ENCODE measurements at regions not wholly inside any gene's neighbourhood (a gene's known extent, or its start where the extent isn't known, plus 50 kb on each side); places are given as distances from the start of the nearest gene placed in this dataset.

GRCh38 chr18:25825979-25826776 is 264.2 kb downstream of the SS18 start:
- Mint-ChIP-seq H3K27me3 (ENCODE audit: insufficient read depth) (peaks cover 3% of the 10 kb centered on the region), H3K27ac (no peak overlapping the region), H3K4me1 (ENCODE audit: low read depth) (peaks cover 25% of the 10 kb centered on the region), H3K36me3 (ENCODE audit: low read depth) (no peaks in the 10 kb centered on the region), H3K4me3 (no peak overlapping the region), H3K9me3 (no peaks in the 10 kb centered on the region)
- no peak for DNase-seq
- no peak for TF ChIP-seq CTCF (IDR thresholded peaks at IDR 0.05)

GRCh38 chr18:25825056-25825455 is 265.4 kb downstream of the SS18 start:
- H3K27ac Mint-ChIP-seq: no peak overlapping the region

DNA sequence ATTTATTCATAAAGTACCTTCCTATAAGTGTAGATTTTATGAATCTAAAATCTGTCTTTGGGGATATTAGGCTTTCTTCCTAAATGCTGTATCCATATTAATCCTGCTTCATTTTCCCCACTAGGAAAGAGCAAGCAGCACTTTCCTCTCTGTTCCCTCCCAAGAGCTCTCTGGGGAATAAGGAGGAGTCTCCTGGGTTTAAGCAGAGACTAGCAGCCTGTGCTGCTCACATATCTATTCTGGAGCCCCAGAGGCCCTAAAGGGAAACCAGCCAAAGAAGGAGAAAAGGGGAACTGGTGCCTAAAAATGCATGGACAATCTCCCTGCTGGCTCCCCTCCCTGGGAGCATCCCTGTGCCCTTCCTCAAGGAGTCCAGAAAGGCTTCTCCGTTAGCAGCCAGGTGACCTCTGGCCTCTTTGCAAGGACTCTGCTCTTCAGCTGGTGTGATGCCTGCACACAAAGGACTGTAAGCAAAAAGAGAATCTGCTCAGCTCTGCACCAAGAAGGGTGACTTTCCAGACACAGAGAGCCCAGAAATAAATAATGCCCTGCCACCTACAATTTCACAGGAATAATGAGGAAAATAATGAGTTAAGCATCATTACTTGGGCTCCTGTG is 270.6 kb downstream of the SS18 start:
- no peak for DNase-seq
- Mint-ChIP-seq H3K36me3 (ENCODE audit: low read depth) (no peaks in the 10 kb centered on the region), H3K27me3 (ENCODE audit: insufficient read depth) (peaks cover 14% of the 10 kb centered on the region), H3K9me3 (no peaks in the 10 kb centered on the region), H3K4me3 (no peak overlapping the region), H3K27ac (no peak overlapping the region), H3K4me1 (ENCODE audit: low read depth) (0 out of 2 replicates have a peak, but pooled peaks cover 7% of the 10 kb centered on the region)
- TF ChIP-seq CTCF (IDR thresholded peaks at IDR 0.05): no peak

More at GRCh38 chr18:25825056-25825455, 265.4 kb downstream of the SS18 start:
- Mint-ChIP-seq H3K27me3 (ENCODE audit: insufficient read depth) (peaks cover 6% of the 10 kb centered on the region), H3K4me1 (ENCODE audit: low read depth) (peaks cover 19% of the 10 kb centered on the region), H3K9me3 (no peaks in the 10 kb centered on the region), H3K4me3 (no peak overlapping the region), H3K36me3 (ENCODE audit: low read depth) (no peaks in the 10 kb centered on the region)
- DNase-seq: no peak
- no peak for TF ChIP-seq CTCF (IDR thresholded peaks at IDR 0.05)

DNA sequence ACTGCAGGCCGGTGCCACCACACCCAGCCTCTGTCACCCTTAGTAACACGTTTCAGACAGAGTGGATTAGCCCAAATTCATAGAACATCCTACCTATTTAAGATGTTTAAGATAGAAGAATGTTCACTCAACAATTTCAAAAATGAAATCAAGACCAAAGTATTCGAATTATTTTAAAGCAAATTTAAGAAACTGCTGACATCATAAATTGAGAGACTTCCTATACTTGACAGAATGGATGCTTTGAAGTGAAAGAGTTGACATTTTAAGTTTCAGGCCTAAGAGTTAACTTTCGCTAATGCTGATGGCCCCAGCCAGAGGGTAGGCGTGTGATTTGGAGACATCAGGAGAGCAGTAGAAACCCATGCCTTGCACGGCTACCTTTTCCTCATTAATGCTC is 271.9 kb downstream of the SS18 start:
- peaks cover 14% of the 10 kb centered on the region for H3K27me3 Mint-ChIP-seq (ENCODE audit: insufficient read depth)
- H3K36me3 Mint-ChIP-seq (ENCODE audit: low read depth): no peaks in the 10 kb centered on the region
- no peak for DNase-seq
- H3K4me1 Mint-ChIP-seq (ENCODE audit: low read depth): 0 out of 2 replicates have a peak, but pooled peaks cover 7% of the 10 kb centered on the region
- H3K9me3 Mint-ChIP-seq: no peaks in the 10 kb centered on the region
- no peak overlapping the region for H3K27ac Mint-ChIP-seq
- no peak overlapping the region for H3K4me3 Mint-ChIP-seq
- no peak for TF ChIP-seq CTCF (IDR thresholded peaks at IDR 0.05)

DNA sequence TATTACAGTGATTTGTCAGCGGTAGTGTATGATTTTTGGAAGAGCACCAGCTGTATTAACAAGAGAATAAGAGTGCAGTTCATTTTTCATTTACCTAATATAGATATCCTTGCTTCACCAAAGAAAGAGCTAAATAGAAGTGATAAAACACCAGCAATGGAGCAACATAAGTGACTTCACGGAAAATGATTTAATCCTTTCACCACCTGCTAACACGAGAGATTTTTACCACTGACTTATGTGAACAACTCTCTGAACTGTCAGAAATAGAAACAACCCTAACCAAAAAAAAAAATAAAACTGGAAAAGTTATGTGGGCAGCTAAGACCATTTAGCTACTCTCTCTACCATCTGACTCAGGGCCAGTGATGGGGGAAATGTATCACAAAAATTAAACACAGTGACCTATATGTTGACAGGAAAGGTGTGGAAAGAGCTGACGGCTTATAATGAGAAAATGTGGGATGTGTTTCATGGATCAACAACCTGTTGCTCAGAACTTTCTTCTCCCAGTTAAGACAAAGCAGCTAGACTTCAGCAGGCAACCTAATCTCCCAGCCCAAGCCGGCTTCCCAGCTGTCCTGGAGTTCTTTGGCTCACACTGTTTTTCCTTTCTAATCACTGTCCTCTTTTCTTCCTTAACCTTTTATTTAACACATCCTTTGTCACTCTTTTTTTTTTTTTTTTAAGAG is 272.7 kb downstream of the SS18 start:
- Mint-ChIP-seq H3K9me3 (no peaks in the 10 kb centered on the region), H3K27ac (no peak overlapping the region), H3K4me3 (no peak overlapping the region), H3K36me3 (ENCODE audit: low read depth) (no peaks in the 10 kb centered on the region), H3K27me3 (ENCODE audit: insufficient read depth) (peaks cover 18% of the 10 kb centered on the region), H3K4me1 (ENCODE audit: low read depth) (0 out of 2 replicates have a peak, but pooled peaks cover 7% of the 10 kb centered on the region)
- no peak for DNase-seq
- TF ChIP-seq CTCF (IDR thresholded peaks at IDR 0.05): no peak
